Hepatocyte (in vitro differentiated cells): ENCODE measurements at regions not wholly inside any gene's neighbourhood (a gene's known extent, or its start where the extent isn't known, plus 50 kb on each side); places are given as distances from the start of the nearest gene placed in this dataset.

Experiments used
- CTCF ChIP-seq: fragments of 200-600 bp; sonication (generic); IDR thresholded peaks from 2 replicates; pipeline ENCODE4 v1.5.1; 2016; ENCODE audit warnings: antibody characterized with exemption, mild to moderate bottlenecking; ENCODE audit not compliant: poor library complexity
- EZH2 ChIP-seq: fragments of 200-600 bp; sonication (generic); IDR thresholded peaks from 2 replicates; pipeline ENCODE4 v1.6.1; 2016; ENCODE audit warnings: antibody characterized with exemption, mild to moderate bottlenecking, borderline replicate concordance

DNA sequence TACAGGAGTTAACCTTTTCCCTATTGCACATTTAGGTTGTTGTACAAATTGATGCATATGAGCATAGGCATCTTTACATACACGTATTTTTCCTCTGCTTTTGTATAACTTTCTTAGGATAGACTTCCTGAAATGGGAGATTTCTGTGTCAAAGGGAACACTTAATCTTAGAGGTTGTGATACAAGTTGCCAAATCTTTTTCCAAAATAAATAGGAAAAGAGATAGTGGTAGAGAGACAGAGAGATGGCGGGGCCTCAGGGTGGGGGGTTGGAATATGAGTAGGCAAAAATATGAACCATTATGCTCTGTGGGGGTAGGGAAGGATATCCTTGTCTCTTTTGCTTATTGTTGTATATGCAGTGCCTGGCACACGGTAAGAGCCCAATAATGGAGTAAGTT lies 70.7 kb upstream of the UBE2E1 start:
- TF ChIP-seq CTCF (no peak), EZH2 (no peak)
